Hepatocyte (in vitro differentiated cells): ENCODE measurements at regions not wholly inside any gene's neighbourhood (a gene's known extent, or its start where the extent isn't known, plus 50 kb on each side); places are given as distances from the start of the nearest gene placed in this dataset.

Experiments
- CTCF ChIP-seq: fragments of 200-600 bp; sonication (generic); IDR thresholded peaks from 2 replicates; pipeline ENCODE4 v1.5.1; 2016; ENCODE audit warnings: antibody characterized with exemption, mild to moderate bottlenecking; ENCODE audit not compliant: poor library complexity
- EZH2phosphoT487 ChIP-seq: fragments of 200-600 bp; sonication (generic); IDR thresholded peaks from one replicate; pipeline ENCODE4 v1.6.1; 2018; ENCODE audit warnings: antibody characterized with exemption, mild to moderate bottlenecking, low read depth, moderate library complexity; ENCODE audit not compliant: unreplicated experiment, severe bottlenecking

- TF ChIP-seq CTCF (no peak), EZH2phosphoT487 (no peak)
Measured at GRCh38 chr5:120748474-120748873, 284.4 kb downstream of the PRR16 start.
